Prostate gland (tissue), 2 donors: ENCODE measurements at regions not wholly inside any gene's neighbourhood (a gene's known extent, or its start where the extent isn't known, plus 50 kb on each side); places are given as distances from the start of the nearest gene placed in this dataset.

Experiments used
- POLR2A ChIP-seq: fragments of 450-650 bp; IDR thresholded peaks from one replicate; pipeline ENCODE4 v1.6.1; 2016; ENCODE audit warnings: antibody characterized with exemption, mild to moderate bottlenecking
- POLR2AphosphoS5 ChIP-seq: sonication (generic); formaldehyde crosslinking; IDR thresholded peaks from one replicate; pipeline ENCODE4 v1.6.1; 2017; ENCODE audit warnings: antibody characterized with exemption
- TF ChIP-seq, protein P1 (sequence below), 4 experiments: fragments of 200-600 bp in 2 of 4; fragments of 450-650 bp in 2 of 4; sonication (generic) in 2 of 4; IDR thresholded peaks; 1 replicate in 3 of 4; 2 replicates in 1 of 4; pipeline ENCODE4 v1.5.1; 2016 to 2019; ENCODE audit warnings: antibody characterized with exemption in 4 of 4, mild to moderate bottlenecking in 2 of 4, moderate library complexity in 2 of 4

DNA sequence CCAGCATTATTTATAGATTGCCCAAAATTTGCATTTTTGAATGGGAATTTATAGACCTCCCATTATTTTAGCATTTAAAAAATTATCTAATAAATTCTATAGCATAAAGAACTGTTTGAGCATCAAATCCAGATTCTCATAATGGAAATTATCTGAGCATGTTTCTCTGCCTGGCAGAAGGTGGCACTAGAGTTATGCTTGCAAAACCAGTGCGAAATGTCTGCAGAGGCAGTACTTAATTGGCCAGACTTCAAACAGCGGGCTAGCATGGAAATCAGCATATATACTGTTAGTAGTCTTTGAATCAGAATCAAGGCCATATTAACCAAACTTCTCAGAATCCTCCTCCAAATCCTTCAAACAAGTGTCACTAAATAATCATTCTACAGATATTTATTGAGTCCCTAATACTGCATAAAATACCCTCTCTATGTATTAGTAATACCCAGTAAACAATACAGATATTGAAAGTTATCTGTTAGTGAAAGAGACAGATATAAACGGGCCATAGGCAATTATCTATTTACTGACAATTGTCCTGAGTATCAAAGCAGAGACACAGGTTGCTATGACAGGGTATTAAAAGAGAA is 78.7 kb upstream of the DCLK2 start:
- TF ChIP-seq POLR2AphosphoS5 (no peak), POLR2A (no peak)
- TF ChIP-seq, protein P1, sequence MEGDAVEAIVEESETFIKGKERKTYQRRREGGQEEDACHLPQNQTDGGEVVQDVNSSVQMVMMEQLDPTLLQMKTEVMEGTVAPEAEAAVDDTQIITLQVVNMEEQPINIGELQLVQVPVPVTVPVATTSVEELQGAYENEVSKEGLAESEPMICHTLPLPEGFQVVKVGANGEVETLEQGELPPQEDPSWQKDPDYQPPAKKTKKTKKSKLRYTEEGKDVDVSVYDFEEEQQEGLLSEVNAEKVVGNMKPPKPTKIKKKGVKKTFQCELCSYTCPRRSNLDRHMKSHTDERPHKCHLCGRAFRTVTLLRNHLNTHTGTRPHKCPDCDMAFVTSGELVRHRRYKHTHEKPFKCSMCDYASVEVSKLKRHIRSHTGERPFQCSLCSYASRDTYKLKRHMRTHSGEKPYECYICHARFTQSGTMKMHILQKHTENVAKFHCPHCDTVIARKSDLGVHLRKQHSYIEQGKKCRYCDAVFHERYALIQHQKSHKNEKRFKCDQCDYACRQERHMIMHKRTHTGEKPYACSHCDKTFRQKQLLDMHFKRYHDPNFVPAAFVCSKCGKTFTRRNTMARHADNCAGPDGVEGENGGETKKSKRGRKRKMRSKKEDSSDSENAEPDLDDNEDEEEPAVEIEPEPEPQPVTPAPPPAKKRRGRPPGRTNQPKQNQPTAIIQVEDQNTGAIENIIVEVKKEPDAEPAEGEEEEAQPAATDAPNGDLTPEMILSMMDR (IDR thresholded peaks at IDR 0.05) = peak in 3 of 4 experiments; percentile 19 to 54 (median 53)
